EH (cell line): ENCODE measurements at regions not wholly inside any gene's neighbourhood (a gene's known extent, or its start where the extent isn't known, plus 50 kb on each side); places are given as distances from the start of the nearest gene placed in this dataset.

Source experiments
- DNase-seq: peaks from one replicate; pipeline ENCODE4 v3.0.0-alpha.2; 2015; ENCODE audit warnings: low read depth

DNA sequence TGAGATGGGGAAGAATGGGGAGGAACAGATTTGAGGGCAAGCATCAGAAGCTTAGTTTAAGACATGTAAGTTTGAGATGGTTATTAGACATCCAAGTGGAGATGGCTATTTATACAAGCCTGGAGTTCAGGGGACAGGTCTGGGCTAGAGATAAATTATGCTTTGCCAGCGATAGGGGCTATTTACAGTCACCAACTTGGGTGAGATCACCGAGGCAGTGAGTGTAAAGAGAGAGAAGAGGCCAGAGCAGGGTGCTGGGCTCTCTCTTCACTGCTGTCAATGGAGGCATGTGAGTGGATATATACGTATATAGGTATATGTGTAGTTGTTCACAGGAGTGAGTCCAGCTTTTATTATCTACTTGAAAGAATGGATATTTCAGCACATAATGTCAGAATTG is 81.0 kb downstream of the QPCT start:
- no peak for DNase-seq

DNA sequence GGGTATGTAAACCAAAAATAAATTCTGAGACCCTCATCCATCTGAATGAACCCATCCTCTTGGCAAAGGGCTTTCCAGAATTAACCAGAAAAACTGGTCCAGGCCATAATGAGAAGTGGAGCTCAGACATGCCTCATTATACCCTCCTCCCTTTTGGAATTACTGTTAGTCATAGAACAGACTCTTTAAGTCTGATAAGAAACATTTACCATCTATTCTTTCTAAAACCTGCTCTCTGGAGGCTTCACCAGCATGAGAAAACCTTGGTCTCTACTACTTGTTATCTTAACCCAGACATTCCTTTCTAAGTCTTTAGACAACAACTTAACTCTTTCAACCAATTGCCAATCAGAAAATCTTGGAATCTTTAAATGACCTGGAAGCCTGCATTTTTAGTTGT is 82.8 kb downstream of the QPCT start:
- no peak for DNase-seq

DNA sequence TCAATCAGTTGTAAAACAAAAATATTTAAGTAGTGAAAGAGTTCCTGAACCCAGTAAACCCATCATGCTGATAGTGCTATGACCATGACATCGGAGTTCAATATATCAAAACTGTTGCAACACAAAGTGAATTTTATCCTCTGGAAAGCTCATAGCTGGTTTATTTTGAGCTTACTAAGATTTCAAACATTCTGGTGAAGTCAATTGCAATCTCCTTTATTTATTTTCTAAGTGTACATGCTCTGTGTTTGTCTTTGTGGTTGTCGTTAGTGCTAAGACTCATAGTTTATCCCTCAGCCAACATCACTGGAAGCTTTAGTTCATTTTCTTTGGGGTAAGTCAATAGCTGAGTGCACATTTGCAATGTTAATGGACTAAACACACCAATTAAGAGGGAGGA is 91.9 kb downstream of the QPCT start:
- peak; percentile 54 for DNase-seq

DNA sequence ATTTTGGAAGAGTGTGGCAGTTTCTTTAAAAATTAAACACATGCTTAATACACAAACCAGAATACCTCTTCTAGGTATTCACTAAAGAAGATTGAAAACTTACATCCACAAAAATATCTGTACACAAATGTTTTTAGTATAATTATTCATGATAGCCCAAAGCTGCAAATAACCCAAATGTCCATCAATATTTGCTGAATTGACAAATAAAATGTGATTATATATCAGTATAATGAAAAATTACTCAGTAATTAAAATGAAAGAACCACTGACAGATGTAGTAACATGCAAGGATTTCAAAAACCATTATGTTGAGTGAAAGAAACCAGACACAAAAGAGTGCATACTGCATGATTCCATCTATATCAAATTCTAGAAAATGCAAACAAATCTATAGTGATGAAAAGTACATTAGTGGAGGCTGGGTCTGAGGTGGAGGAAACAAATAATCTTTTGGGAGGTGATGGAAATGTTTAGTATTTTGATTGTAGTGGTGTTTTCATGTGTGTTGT is 94.8 kb downstream of the QPCT start:
- DNase-seq: no peak

DNA sequence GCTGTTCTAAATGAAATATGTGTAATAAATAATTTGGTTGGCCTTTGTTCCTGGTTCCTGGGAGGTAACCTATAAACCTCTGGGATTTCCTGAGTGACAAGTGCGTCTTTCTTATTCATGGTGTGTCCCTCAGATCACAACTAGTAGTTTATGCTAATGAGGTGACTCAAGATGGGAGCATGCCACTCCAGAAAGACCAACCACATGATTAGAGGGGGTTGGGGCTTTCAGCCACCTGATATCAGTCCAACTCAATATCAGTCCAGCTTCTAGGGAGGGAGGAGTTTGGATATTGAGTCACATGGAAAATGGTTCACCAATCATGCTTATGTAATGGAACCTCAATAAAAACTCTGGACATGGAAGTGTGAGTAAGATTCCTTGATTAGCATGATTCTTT is 96.6 kb downstream of the QPCT start:
- DNase-seq: no peak

DNA sequence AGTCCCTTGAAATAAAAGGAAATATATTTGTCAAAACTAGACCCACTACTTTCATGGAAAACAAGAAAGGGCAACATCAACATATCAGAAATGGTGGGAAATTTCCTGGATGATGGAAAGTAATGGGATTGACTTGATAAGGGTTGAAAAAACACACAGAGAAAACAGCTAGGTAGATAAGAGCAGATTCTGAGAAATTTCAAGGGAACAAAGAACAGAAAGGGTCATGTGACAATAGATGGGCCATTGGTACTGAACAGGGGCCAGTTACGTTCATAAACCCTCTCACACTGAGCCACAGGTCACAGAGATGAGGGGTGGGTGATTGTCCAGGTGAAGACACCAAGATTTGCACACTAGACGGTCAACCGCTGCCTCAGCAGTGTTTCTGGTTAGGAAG is 98.7 kb downstream of the QPCT start:
- DNase-seq: no peak

DNA sequence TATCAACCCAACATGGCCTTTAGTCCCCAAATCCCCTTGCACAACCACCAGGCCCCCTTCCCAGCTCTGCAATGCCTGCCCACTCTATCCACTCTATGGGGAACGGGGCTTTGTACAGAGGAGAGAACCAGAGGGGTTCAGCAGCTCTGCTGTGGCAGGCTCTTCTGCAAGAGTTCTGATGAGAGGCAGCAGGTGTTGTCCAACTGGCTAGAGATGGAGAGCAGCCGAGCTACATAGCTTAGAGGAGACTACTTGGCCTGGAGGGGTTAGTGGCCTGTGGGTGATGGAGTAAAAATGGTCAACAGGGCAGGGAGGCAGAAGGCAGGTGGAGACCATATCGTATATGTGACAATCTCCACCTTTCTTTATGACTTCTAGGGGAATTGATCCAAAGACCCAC is 103.0 kb downstream of the QPCT start:
- no peak for DNase-seq

DNA sequence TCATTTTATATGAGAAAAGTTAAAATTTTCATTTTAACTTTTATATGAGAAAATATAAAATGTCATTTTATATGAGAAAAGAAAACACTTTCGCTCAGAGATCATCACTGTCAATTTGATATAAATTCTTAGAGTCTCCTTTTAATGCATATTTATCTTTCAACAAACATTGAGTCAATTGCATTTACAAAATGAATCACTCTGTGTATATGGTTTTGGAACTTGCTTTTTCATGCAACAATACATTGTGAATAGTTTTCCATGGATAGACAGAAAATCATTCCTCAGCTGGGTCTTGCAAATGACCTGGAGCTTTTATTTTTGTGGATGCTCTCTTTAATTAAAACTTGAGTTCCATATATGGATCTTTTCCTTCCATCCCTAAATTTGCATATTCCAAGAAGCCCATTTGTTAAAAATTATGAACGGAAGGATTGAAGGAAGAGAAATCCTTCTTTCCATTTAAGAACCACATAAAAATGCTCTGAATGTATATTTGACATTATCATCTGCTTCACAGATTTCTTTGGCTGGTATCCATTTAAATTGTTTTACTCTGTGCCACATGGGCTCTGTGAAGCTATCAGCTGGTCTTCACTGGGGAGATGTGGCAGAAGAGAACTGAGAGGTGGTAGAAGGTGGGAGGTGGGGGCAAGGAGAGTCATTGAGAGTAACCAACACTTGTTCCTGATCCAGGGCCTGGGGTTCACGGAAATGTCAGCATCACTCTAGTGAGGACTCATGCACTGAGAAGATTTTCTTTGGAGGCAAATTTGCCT is 104.1 kb downstream of the QPCT start:
- DNase-seq: no peak

DNA sequence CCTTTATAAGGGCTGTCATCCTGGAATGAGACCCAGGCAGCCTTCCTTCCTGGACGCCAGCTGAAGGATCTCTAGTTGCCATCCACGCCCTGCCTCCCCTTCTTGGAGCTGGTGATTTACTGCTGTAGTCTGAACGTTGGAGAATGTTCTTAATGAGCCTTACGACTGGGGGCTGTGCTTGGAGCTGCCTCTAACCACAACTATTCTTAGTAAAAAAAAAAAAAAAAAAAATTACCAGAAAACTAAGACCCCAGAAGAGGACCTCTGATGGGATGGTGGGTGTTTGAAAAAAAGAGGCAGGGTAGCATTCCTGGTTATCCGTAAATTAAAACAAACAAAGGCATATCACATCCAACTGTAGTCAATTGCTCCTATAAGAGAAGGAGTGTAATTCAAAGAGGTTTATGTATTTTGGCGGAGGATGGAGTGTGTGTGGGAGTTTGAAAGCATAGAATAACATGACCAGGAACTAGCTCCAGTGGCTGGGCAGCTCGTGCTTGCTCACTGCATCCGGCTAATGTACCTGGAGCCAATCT is 105.4 kb downstream of the QPCT start:
- DNase-seq: peak; percentile 18

DNA sequence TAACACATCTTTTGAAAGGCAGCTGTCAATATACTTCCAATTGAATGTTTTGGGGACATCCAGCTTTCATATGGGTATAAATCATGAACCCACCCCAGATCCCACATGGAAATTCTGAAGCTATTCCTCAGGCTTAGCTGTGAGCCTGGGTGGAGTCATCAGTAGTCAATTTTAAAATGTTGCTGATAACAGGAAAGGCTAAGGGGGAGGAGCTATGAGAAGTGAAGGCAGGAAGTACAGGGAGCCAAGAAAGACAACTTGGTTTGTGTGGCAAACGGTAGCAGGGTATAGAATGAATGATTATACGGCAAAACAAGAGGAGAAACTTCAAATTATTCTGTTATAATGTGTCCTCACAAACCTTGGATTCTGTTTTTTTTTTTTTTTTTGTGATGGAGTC is 108.6 kb downstream of the QPCT start:
- DNase-seq: no peak

DNA sequence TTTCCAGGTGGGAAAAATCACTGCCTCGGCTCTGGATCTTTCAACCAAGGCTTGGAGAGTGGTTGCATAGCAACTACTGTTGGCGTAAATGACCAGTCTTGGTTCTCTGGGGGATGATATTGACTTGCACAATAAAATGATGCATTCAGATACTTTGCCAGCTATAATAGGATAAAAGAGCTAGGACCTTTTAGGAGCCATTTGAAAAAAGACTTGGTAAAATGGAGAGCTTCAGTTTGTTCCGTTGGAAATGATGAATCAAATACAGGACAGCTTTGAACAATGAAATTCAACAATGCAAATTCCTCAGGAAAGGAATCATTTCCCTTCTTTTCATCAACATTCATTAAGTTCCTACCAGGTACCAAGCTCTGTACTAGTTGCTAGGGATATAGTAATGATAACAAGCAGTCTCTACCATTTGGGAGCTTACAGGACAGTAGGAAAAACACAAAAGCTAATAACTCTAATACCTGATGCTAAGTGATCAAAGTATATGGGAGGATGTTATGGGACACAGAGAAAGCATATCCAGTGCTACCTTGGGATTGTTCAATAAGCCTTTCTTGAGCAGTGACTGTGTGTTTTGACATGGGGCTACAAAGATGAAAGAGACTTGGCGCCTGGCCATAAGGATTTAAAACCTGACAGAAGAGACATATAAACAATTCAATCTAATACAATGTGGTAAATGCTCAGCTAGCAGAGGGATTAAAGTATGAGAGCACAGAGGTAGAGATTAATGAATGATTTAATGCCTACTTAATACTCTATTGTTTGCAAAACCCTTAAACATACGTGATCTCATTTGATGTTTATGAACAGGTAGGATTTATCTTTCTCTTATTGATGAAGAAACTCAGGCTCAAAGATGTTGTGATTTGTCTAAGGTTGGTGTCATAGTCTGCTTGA is 110.7 kb downstream of the QPCT start:
- DNase-seq: no peak

DNA sequence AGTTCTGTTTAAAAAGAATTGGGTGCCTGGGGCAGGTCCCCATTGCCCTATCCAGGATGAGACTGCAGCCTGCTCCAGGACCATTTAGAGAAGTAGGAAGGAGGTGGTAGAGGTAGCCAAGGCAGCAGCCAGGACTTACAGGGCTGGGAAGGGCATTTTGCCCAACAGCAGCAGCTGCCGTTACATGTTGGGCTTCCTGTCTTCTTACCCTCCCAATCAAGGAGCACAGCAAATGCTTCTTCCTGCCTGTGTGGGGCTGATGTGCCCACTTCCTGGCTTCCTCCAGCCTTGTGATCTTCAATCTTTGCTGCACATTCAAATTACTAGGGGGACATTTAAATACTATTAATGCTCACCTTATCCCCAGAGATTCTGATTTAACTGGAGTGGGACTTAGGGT is 112.0 kb downstream of the QPCT start:
- DNase-seq: peak; percentile 34

DNA sequence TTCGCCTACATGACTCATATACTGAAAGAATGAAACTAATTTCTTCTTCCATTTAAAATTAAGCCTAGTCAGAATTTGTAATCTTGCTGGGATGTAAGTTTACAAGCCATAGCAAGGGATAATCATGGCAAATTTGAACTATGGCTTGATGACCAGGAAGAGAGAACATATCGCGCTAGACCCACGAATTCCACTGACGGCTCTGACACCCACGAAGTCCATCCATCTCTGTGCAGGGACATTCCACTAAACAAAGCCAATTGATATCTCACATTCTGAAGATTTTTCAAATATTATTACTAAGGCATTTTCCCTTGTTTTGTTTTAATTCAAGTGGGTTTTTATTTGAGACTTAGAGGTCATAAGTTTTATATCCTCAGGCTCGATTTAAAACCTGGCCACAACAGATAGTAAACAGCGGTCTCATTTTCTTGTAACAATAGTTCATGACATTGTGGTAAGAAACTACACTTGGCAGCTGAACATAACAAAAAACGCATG is 113.0 kb downstream of the QPCT start:
- DNase-seq: peak; percentile 75

DNA sequence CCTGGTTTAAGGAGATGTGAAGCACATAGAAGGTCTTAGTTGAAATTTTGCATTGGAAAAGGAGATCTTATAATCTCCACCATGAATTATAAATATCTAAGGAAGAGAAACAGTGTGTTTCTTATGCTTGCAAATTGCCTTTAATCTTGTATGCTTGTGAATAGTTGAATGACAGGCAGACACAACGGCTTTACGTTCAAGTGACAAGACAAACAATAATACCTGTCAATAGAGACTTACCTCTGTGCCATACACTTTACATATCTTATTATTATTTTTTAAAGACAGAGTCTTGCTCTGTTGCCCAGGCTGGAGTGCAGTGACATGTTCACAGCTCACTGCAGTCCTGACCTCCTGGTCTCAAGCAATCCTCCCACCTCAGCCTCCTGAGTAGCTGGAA is 113.7 kb downstream of the QPCT start:
- no peak for DNase-seq

DNA sequence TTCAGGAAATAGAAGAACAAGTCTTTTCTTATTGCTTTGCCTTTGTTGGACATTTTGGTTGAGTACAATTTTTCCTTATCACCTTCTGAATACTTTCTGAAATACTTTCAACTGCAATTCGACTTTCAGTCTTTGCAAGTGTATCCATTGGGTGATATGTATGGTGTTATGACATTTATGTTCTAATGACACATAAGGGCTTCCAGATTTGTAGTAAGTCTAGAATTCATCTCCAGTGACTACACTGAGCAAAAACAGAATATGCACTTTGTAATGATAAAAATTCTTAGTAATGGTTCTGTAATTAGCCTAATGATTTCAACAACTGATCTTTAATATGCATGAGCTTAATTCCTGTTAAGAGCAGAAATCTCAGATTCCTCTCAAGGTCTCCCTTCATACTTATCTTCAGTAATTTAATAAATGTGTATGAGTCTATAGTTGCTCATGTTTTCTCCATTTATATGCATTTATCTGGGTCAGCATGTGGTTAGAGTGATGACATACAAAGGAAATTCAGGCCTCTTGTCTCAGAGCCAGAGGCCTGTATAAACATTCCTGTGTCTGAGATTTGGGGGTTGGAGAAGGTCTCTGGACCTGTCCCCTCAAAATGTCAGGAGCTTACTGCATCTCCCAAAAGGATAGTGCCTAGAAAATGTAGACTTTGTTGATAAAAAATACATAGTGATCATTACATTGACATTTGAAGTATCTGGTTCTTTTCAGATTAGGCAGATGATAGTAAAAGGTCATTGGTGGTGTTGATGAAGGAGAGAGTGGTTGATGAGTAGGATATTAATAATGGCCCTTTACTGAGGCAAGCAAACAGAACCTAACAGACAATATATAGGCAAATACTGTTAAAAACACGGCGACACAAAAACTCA is 114.9 kb downstream of the QPCT start:
- peak; percentile 84 for DNase-seq

DNA sequence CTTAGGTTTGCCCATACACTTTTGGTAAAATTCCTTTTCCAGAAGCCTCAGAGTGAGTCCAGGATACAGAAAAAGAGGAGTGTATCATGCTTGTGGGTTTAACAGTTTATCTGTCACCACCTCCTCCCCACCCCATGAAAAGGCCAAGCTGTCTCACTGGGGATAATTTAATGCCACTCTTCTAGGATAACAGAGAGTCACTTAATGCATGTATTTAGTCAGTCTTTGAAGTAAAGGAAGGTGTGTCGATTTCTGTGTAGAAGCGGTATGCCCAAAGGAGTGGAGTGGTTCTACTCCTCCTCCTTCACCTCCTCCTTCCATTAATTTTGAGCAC is 116.4 kb downstream of the QPCT start:
- no peak for DNase-seq

DNA sequence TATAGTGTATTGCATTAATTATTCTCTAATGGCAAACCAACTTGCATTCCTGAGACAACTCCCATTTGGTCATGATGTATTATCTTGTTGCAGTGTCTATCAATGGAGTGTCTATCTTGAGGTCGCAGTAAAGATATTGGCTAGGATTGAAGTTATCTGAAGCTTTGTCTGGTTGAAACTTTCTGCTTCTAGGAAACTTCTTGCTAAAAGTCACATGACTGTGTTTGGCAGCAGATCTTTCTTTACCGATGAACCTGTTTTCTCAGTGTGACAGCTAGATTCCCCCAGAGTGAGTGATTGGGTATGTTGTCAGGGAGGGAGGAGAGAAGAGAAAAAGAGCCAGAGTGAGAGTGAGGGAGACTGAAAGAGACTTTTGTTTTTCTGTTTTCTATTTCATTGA is 119.6 kb downstream of the QPCT start:
- no peak for DNase-seq

DNA sequence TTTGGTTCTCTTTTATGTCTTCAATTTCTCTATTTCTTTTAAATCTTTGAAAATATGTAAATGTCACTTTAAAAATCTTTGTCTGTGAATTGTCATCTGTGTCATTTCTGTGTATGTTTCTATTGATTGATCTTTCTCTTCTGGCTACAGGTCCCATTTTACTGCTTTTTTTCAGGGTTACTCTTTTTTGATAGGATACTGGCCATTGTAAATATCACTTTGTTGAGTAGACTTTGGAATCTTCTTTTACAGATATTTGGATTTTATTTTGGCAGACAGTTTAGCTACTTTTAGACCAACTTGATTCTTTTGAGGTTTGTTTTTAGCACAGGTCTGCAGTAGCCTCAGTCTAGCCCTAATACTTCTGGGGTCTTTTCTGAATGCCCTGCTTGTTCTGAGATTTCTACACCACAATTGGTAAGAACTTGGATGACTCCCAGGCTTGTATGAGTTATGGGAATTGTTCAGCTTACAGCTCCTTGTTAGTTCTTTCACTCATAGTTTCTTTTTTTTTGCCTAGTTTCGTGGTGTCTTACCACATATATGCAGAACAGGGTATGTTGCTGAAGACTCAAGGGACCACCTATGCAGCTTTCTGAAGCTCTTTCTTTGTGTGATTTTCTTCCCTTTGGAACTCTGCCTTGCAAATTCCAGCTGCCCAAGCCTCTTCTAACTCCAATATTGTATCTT is 122.2 kb downstream of the QPCT start:
- DNase-seq: no peak

DNA sequence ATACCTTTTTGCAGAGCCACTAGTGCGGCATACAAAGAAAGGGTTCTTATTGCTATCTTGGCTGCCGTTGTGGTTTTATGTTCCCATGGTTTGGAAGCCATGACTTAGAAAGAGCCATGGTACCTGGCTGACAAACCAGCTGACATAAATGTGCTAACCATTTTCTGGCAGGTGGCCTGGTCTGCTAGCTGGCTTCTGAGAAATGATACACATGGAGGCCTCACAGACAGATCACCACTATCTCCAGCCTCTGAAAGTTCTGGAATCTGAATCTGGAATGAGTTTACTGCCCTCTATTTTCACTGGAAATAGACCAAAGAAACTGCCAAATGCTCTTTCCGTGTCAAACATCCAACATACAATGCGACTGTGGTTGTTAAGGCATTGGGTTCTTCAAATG is 123.7 kb downstream of the QPCT start:
- peak; percentile 23 for DNase-seq

DNA sequence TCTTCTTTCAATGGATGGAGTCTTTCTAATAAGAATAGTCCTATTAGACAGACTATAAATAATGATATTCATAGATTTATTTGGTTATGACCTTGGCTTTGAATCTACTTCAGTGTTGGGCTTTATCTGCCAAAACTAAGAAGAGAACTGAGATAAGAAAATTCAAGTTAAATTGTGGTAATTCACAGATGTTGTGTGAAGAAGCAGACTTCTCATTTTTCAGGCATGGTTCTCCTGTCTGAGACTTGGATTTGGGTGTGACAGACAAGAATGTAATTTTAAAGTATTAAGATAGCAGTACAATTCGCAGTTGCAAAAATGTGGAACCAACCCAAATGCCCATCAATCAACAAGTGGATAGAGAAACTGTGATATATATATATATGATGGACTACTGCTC is 124.7 kb downstream of the QPCT start:
- no peak for DNase-seq

DNA sequence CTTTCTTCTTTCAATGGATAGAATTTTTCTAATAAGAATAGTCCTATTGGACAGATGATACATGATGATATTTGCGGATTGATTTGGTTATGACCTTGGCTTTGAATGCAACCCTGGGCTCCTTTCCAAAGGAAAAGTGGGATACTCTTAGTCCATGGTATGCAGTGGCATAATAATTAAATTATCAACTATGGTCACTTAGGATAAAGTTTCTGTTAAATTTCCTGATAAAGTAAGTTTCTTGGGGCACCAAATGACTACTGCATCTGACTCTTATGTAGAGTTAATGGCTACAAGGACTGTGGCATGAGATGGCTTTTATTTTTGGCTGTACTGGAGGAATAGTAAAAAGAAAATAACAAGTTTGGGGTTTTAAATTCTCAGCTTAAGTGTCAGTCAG is 126.7 kb downstream of the QPCT start:
- DNase-seq: no peak
